T1000 (cell line): ENCODE measurements at regions not wholly inside any gene's neighbourhood (a gene's known extent, or its start where the extent isn't known, plus 50 kb on each side); places are given as distances from the start of the nearest gene placed in this dataset.
"Not testable (repeated sequence)": the region's sequence is repeated elsewhere in the genome, so short reads cannot be mapped to it uniquely, and the experiment has no call there.

Experiments
- DNase-seq: peaks from one replicate; lab custom pipeline; 2025; ENCODE audit warnings: mixed read lengths; lab: John Stamatoyannopoulos, UW

GRCh38 chrX:124717537-124717936 is 371.2 kb downstream of the SH2D1A start:
- DNase-seq = no peak

- DNase-seq = no peak
Observed at GRCh38 chrX:124719060-124719459, 372.7 kb downstream of the SH2D1A start.

GRCh38 chrX:124720532-124720931 is 374.2 kb downstream of the SH2D1A start:
- DNase-seq = no peak

- DNase-seq = no peak
Observed at GRCh38 chrX:124725502-124725901, 379.1 kb downstream of the SH2D1A start.

GRCh38 chrX:124726292-124726691 is 379.9 kb downstream of the SH2D1A start:
- no peak for DNase-seq

- DNase-seq = no peak
Observed at GRCh38 chrX:124726881-124727280, 380.5 kb downstream of the SH2D1A start.

GRCh38 chrX:124736553-124737270 is 390.3 kb downstream of the SH2D1A start:
- no peak for DNase-seq

GRCh38 chrX:124737771-124738170 is 391.4 kb downstream of the SH2D1A start:
- DNase-seq = no peak

GRCh38 chrX:124747295-124747694 is 400.9 kb downstream of the SH2D1A start:
- DNase-seq = no peak

- DNase-seq = no peak
Observed at GRCh38 chrX:124764354-124764753, 418.0 kb downstream of the SH2D1A start.

- no peak for DNase-seq
Observed at GRCh38 chrX:124769166-124769565, 422.8 kb downstream of the SH2D1A start.

- DNase-seq = no peak
Observed at GRCh38 chrX:124771292-124771691, 424.9 kb downstream of the SH2D1A start.

GRCh38 chrX:124788253-124788652 is 441.9 kb downstream of the SH2D1A start:
- not testable (repeated sequence) for DNase-seq

- not testable (repeated sequence) for DNase-seq
Observed at GRCh38 chrX:124789874-124790273, 443.5 kb downstream of the SH2D1A start.

GRCh38 chrX:124791492-124792095 is 445.2 kb downstream of the SH2D1A start:
- DNase-seq = no peak

- no peak for DNase-seq
Observed at GRCh38 chrX:124796989-124797388, 450.6 kb downstream of the SH2D1A start.

GRCh38 chrX:124804962-124805361 is 458.6 kb downstream of the SH2D1A start:
- no peak for DNase-seq

GRCh38 chrX:124805486-124805885 is 459.1 kb downstream of the SH2D1A start:
- DNase-seq = no peak

GRCh38 chrX:124814106-124814505 is 467.7 kb downstream of the SH2D1A start:
- DNase-seq = no peak

- DNase-seq = no peak
Observed at GRCh38 chrX:124818033-124818432, 471.7 kb downstream of the SH2D1A start.

- DNase-seq = no peak
Observed at GRCh38 chrX:124818764-124819163, 472.4 kb downstream of the SH2D1A start.

- no peak for DNase-seq
Observed at GRCh38 chrX:124820738-124821137, 474.4 kb downstream of the SH2D1A start.

GRCh38 chrX:124827258-124827845 is 481.0 kb downstream of the SH2D1A start:
- DNase-seq = no peak
